ENCODE measurements at regions not wholly inside any gene's neighbourhood (a gene's known extent, or its start where the extent isn't known, plus 50 kb on each side); places are given as distances from the start of the nearest gene placed in this dataset.

DNA sequence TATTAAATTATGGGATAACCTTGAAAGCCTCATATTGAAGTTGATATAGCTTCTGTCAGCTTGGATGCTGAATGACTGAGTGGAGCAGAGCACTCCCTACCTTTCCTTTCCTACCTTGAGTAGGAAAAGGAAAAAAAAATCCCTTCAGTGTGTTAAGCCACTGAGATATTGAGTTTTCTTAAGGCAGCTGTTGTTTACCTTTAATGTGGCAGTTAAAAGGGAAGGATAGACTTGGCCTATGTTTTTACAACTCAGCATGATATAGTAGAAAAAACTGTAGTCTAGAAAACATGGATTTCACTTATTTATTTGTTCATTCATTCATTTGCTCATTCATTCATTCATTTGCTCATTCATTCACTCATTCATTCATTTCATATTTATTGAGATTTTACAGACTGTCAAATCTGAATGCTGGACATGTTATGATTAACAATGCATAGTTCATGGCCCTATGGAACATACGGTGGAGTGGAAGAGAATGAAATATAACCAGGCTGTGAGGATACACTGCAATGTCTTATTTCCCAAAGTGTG, 131.5 kb upstream of the MAN1A1 start:
- TF ChIP-seq POLR2AphosphoS5 (IDR thresholded peaks at IDR 0.05; ENCODE audit: low read depth, low read length) = no peak
- TF ChIP-seq CTCF (IDR thresholded peaks at IDR 0.05) = no peak
